ENCODE measurements at regions not wholly inside any gene's neighbourhood (a gene's known extent, or its start where the extent isn't known, plus 50 kb on each side); places are given as distances from the start of the nearest gene placed in this dataset.

- no peak for DNase-seq
Measured at GRCh38 chr5:84599964-84600363, 215.3 kb upstream of the EDIL3 start.

GRCh38 chr5:84597904-84598303, 213.2 kb upstream of the EDIL3 start:
- DNase-seq: no peak

- DNase-seq: no peak
Measured at GRCh38 chr5:84590629-84591028, 205.9 kb upstream of the EDIL3 start.

- DNase-seq: no peak
Measured at GRCh38 chr5:84589926-84590325, 205.2 kb upstream of the EDIL3 start.

GRCh38 chr5:84585218-84585617, 200.5 kb upstream of the EDIL3 start:
- DNase-seq: no peak

- DNase-seq: no peak
Measured at GRCh38 chr5:84578226-84578625, 193.5 kb upstream of the EDIL3 start.

- no peak for DNase-seq
Measured at GRCh38 chr5:84573017-84573712, 188.5 kb upstream of the EDIL3 start.

- no peak for DNase-seq
Measured at GRCh38 chr5:84569307-84569706, 184.6 kb upstream of the EDIL3 start.

GRCh38 chr5:84568171-84568570, 183.5 kb upstream of the EDIL3 start:
- DNase-seq: no peak

GRCh38 chr5:84565866-84566265, 181.2 kb upstream of the EDIL3 start:
- DNase-seq: no peak

- peak; percentile 70 for DNase-seq
Measured at GRCh38 chr5:84564321-84565075, 179.8 kb upstream of the EDIL3 start.

- no peak for DNase-seq
Measured at GRCh38 chr5:84550222-84550621, 165.5 kb upstream of the EDIL3 start.

GRCh38 chr5:84549054-84549453, 164.4 kb upstream of the EDIL3 start:
- no peak for DNase-seq

GRCh38 chr5:84546686-84547085, 162.0 kb upstream of the EDIL3 start:
- no peak for DNase-seq

GRCh38 chr5:84536797-84537196, 152.1 kb upstream of the EDIL3 start:
- DNase-seq: no peak

GRCh38 chr5:84535281-84535680, 150.6 kb upstream of the EDIL3 start:
- no peak for DNase-seq

GRCh38 chr5:84524491-84524890, 139.8 kb upstream of the EDIL3 start:
- no peak for DNase-seq

- no peak for DNase-seq
Measured at GRCh38 chr5:84518862-84519261, 134.2 kb upstream of the EDIL3 start.

- DNase-seq: no peak
Measured at GRCh38 chr5:84518370-84518769, 133.7 kb upstream of the EDIL3 start.

GRCh38 chr5:84506625-84507024, 121.9 kb upstream of the EDIL3 start:
- no peak for DNase-seq

GRCh38 chr5:84494453-84494852, 109.8 kb upstream of the EDIL3 start:
- no peak for DNase-seq

- DNase-seq: no peak
Measured at GRCh38 chr5:84487963-84488362, 103.3 kb upstream of the EDIL3 start.

- DNase-seq: no peak
Measured at GRCh38 chr5:84480873-84481637, 96.4 kb upstream of the EDIL3 start.

- no peak for DNase-seq
Measured at GRCh38 chr5:84478603-84479002, 93.9 kb upstream of the EDIL3 start.

Measured in COR-L47 (cell line).